Caco-2 (cell line): ENCODE measurements at regions not wholly inside any gene's neighbourhood (a gene's known extent, or its start where the extent isn't known, plus 50 kb on each side); places are given as distances from the start of the nearest gene placed in this dataset.
"Not testable (repeated sequence)": the region's sequence is repeated elsewhere in the genome, so short reads cannot be mapped to it uniquely, and the experiment has no call there.

Experiments used
- BruUV-seq: library from RNA; stranded (reverse); fragments of 400-500 nt; replicated peaks from 2 replicates; lab custom pipeline; 2021; lab: Mats Ljungman, UMichigan
- CTCF ChIA-PET: fragments of 300-600 bp; sonication (Branson Sonifier 250); formaldehyde crosslinking; loops from one replicate; lab custom pipeline; 2022; ENCODE audit warnings: antibody characterized with exemption; lab: Charles Lee
- POLR2A ChIA-PET: fragments of 300-600 bp; sonication (Branson Sonifier 250); formaldehyde crosslinking; loops from one replicate; lab custom pipeline; 2022; ENCODE audit warnings: antibody characterized with exemption; lab: Charles Lee
- DNase-seq, 2 experiments: peaks; one replicate each; pipeline versions ENCODE4 v3.0.0 to v3.0.0-alpha.2; 2020 to 2022
- H3K27me3 ChIP-seq: replicated peaks from 2 replicates; pipeline ENCODE4 v1.6.0; 2011; ENCODE audit warnings: low read length; ENCODE audit not compliant: control insufficient read depth, insufficient read depth
- H3K36me3 ChIP-seq: 2 replicates; pipeline ENCODE4 v1.5.1; 2011; ENCODE audit warnings: low read length; ENCODE audit not compliant: control insufficient read depth, insufficient read depth
- H3K4me1 ChIP-seq: fragments of 250-450 bp; sonication (Bioruptor Pico); 2 replicates; pipeline ENCODE4 v1.5.1; 2020; ENCODE audit warnings: mild to moderate bottlenecking
- H3K4me3 ChIP-seq: 2 replicates; pipeline ENCODE4 v1.5.1; 2011; ENCODE audit warnings: low read depth, mild to moderate bottlenecking, control low read depth, low read length
- H3K9me3 ChIP-seq: fragments of 250-450 bp; sonication (Bioruptor Pico); 2 replicates; pipeline ENCODE4 v1.5.1; 2020; ENCODE audit warnings: mild to moderate bottlenecking, moderate library complexity
- H3K27ac Mint-ChIP-seq: one replicate; pipeline ENCODE4 v1.8.0; 2022; ENCODE audit warnings: mixed read lengths; ENCODE audit not compliant: unreplicated experiment
- H3K27me3 Mint-ChIP-seq: one replicate; pipeline ENCODE4 v1.8.0; 2022; ENCODE audit warnings: mixed read lengths; ENCODE audit not compliant: insufficient read depth, unreplicated experiment
- H3K36me3 Mint-ChIP-seq: one replicate; pipeline ENCODE4 v1.8.0; 2022; ENCODE audit warnings: mild to moderate bottlenecking, mixed read lengths; ENCODE audit not compliant: insufficient read depth, unreplicated experiment
- H3K4me1 Mint-ChIP-seq: one replicate; pipeline ENCODE4 v1.8.0; 2022; ENCODE audit warnings: low read depth, mixed read lengths; ENCODE audit not compliant: unreplicated experiment
- H3K4me3 Mint-ChIP-seq: one replicate; pipeline ENCODE4 v1.8.0; 2022; ENCODE audit warnings: mild to moderate bottlenecking, moderate library complexity, mixed read lengths; ENCODE audit not compliant: unreplicated experiment
- H3K9me3 Mint-ChIP-seq: one replicate; pipeline ENCODE4 v1.8.0; 2022; ENCODE audit warnings: mixed read lengths; ENCODE audit not compliant: unreplicated experiment
- CTCF ChIP-seq, 2 experiments: fragments of 200-600 bp in 1 of 2; IDR thresholded peaks; 1 replicate in 1 of 2; 2 replicates in 1 of 2; pipeline versions ENCODE4 v1.5.1 to v1.8.0; 2011 to 2022; ENCODE audit warnings: antibody characterized with exemption in 1 of 2, control low read depth in 1 of 2, inconsistent platforms in 1 of 2, low read depth in 1 of 2, low read length in 1 of 2, mild to moderate bottlenecking in 1 of 2, moderate library complexity in 1 of 2; ENCODE audit not compliant: insufficient read depth in 1 of 2, severe bottlenecking in 1 of 2, unreplicated experiment in 1 of 2
- intact Hi-C: fragments of 100-400 bp; cut with micrococcal nuclease; formaldehyde crosslinking; loops from one replicate; pipeline ENCODE4 v1.10.0; 2022; ENCODE audit not compliant: unreplicated experiment

GRCh38 chr7:68187532-68187931 is 1190.9 kb downstream of the TYW1 start:
- BruUV-seq: no TSS peak
- no peak for TF ChIP-seq CTCF (IDR thresholded peaks at IDR 0.05; ENCODE audit: insufficient read depth in 1 of 2, low read depth in 1 of 2, low read length in 1 of 2, severe bottlenecking in 1 of 2, unreplicated experiment in 1 of 2)
- Histone ChIP-seq H3K9me3 (no peaks in the 10 kb centered on the region), H3K36me3 (no peaks in the 10 kb centered on the region), H3K4me3 (no peak overlapping the region), H3K27me3 (no peaks in the 10 kb centered on the region), H3K4me1 (no peaks in the 10 kb centered on the region)
- Mint-ChIP-seq H3K27me3 (no peaks in the 10 kb centered on the region), H3K4me1 (no peaks in the 10 kb centered on the region), H3K9me3 (no peaks in the 10 kb centered on the region), H3K36me3 (peaks cover 7% of the 10 kb centered on the region), H3K4me3 (no peak overlapping the region), H3K27ac (no peak overlapping the region)
- intact Hi-C loops: no loop called here
- ChIA-PET CTCF (no interaction called here), POLR2A (no interaction called here)
- DNase-seq: no peak

GRCh38 chr7:68192941-68193340 is 1196.3 kb downstream of the TYW1 start:
- BruUV-seq: no TSS peak

GRCh38 chr7:68195642-68196041 is 1199.0 kb downstream of the TYW1 start:
- H3K27me3 Mint-ChIP-seq, intact Hi-C loops, H3K4me3 Mint-ChIP-seq, CTCF ChIA-PET, H3K4me1 Mint-ChIP-seq, H3K4me1 ChIP-seq, H3K36me3 ChIP-seq, H3K27ac Mint-ChIP-seq, POLR2A ChIA-PET, H3K36me3 Mint-ChIP-seq, H3K9me3 ChIP-seq, H3K27me3 ChIP-seq, H3K4me3 ChIP-seq, DNase-seq, BruUV-seq: not testable (repeated sequence)
- peaks cover 16% of the 10 kb centered on the region for H3K9me3 Mint-ChIP-seq

More at GRCh38 chr7:68192941-68193340, 1196.3 kb downstream of the TYW1 start:
- no peaks in the 10 kb centered on the region for H3K36me3 ChIP-seq
- H3K4me1 ChIP-seq: no peaks in the 10 kb centered on the region
- Mint-ChIP-seq H3K27ac (no peak overlapping the region), H3K36me3 (peaks cover 5% of the 10 kb centered on the region), H3K4me3 (no peak overlapping the region), H3K27me3 (no peaks in the 10 kb centered on the region), H3K9me3 (peaks cover 16% of the 10 kb centered on the region), H3K4me1 (no peaks in the 10 kb centered on the region)
- no peak overlapping the region for H3K4me3 ChIP-seq
- no peaks in the 10 kb centered on the region for H3K27me3 ChIP-seq
- ChIA-PET CTCF (no interaction called here), POLR2A (no interaction called here)
- TF ChIP-seq CTCF (IDR thresholded peaks at IDR 0.05; ENCODE audit: insufficient read depth in 1 of 2, low read depth in 1 of 2, low read length in 1 of 2, severe bottlenecking in 1 of 2, unreplicated experiment in 1 of 2): no peak
- no peak for DNase-seq
- H3K9me3 ChIP-seq: no peaks in the 10 kb centered on the region
- intact Hi-C loops: no loop called here
